PC-3 (cell line): ENCODE measurements at regions not wholly inside any gene's neighbourhood (a gene's known extent, or its start where the extent isn't known, plus 50 kb on each side); places are given as distances from the start of the nearest gene placed in this dataset.

Experiments used
- ATAC-seq: fragments of 200-7000 bp; cut with Tn5 transposase; 2 replicates; pipeline ENCODE4 v1.9.1; 2020; ENCODE audit warnings: mild to moderate bottlenecking, moderate library complexity
- BruUV-seq: library from RNA; stranded (reverse); fragments of 400-500 nt; replicated peaks from 2 replicates; lab custom pipeline; 2021; lab: Mats Ljungman, UMichigan
- CTCF ChIA-PET: fragments of 300-600 bp; sonication (Branson Sonifier 250); formaldehyde crosslinking; loops from one replicate; lab custom pipeline; 2022; ENCODE audit warnings: antibody characterized with exemption; lab: Charles Lee
- POLR2A ChIA-PET: fragments of 300-600 bp; sonication (Branson Sonifier 250); formaldehyde crosslinking; loops from one replicate; lab custom pipeline; 2022; ENCODE audit warnings: antibody characterized with exemption; ENCODE audit not compliant: unreplicated experiment; lab: Charles Lee
- DNase-seq: peaks from one replicate; pipeline ENCODE4 v3.0.0-alpha.2; 2015
- H2AFZ ChIP-seq: fragments of 300-600 bp; sonication (generic); 2 replicates; pipeline ENCODE4 v1.6.0; 2016; ENCODE audit warnings: antibody characterized with exemption, low read length
- H3F3A ChIP-seq: fragments of 300-600 bp; sonication (generic); one replicate; pipeline ENCODE4 v1.6.0; 2017; ENCODE audit warnings: antibody characterized with exemption, low read length, control low read depth, mild to moderate bottlenecking; ENCODE audit not compliant: unreplicated experiment
- H3K27ac ChIP-seq: fragments of 300-600 bp; sonication (generic); 2 replicates; pipeline ENCODE4 v1.5.1; 2016; ENCODE audit warnings: mild to moderate bottlenecking, low read length
- H3K27me3 ChIP-seq: fragments of 300-600 bp; sonication (generic); 2 replicates; pipeline ENCODE4 v1.6.1; 2016; ENCODE audit warnings: low read length, mixed read lengths
- H3K36me3 ChIP-seq: fragments of 300-600 bp; sonication (generic); 2 replicates; pipeline ENCODE4 v1.6.1; 2016; ENCODE audit warnings: low read depth, mixed run types, low read length, mixed read lengths
- H3K4me1 ChIP-seq: fragments of 300-600 bp; sonication (generic); 2 replicates; pipeline ENCODE4 v1.5.1; 2016; ENCODE audit warnings: low read length; ENCODE audit not compliant: insufficient read depth
- H3K4me2 ChIP-seq: fragments of 300-600 bp; sonication (generic); 2 replicates; pipeline ENCODE4 v1.6.0; 2016; ENCODE audit warnings: low read length
- H3K4me3 ChIP-seq: fragments of 300-600 bp; sonication (generic); 2 replicates; pipeline ENCODE4 v1.5.1; 2016; ENCODE audit warnings: mild to moderate bottlenecking, low read length, mixed read lengths
- H3K79me2 ChIP-seq: fragments of 300-600 bp; sonication (generic); 2 replicates; pipeline ENCODE4 v1.6.1; 2017; ENCODE audit warnings: low read length, mixed read lengths
- H3K9ac ChIP-seq: fragments of 300-600 bp; sonication (generic); 2 replicates; pipeline ENCODE4 v1.6.0; 2016; ENCODE audit warnings: mild to moderate bottlenecking, low read length
- H3K9me2 ChIP-seq: fragments of 300-600 bp; sonication (generic); replicated peaks from 2 replicates; pipeline ENCODE4 v1.6.1; 2016; ENCODE audit warnings: mixed run types, low read length, mixed read lengths
- H3K9me3 ChIP-seq: fragments of 300-600 bp; sonication (generic); 2 replicates; pipeline ENCODE4 v1.6.1; 2016; ENCODE audit warnings: low read length, mixed read lengths
- H4K20me1 ChIP-seq: fragments of 300-600 bp; sonication (generic); 2 replicates; pipeline ENCODE4 v1.6.1; 2016; ENCODE audit warnings: low read length, mixed read lengths
- CTCF ChIP-seq: fragments of 300-600 bp; sonication (generic); conservative IDR thresholded peaks from 2 replicates; pipeline ENCODE4 v1.5.1; 2017; ENCODE audit warnings: antibody characterized with exemption, low read depth, mild to moderate bottlenecking, low read length
- EZH2 ChIP-seq: fragments of 300-600 bp; sonication (generic); IDR thresholded peaks from one replicate; pipeline ENCODE4 v1.6.1; 2017; ENCODE audit warnings: antibody characterized with exemption, mild to moderate bottlenecking, low read length; ENCODE audit not compliant: unreplicated experiment
- EZH2phosphoT487 ChIP-seq: fragments of 300-600 bp; sonication (generic); IDR thresholded peaks from 2 replicates; pipeline ENCODE4 v1.6.1; 2018; ENCODE audit warnings: mild to moderate bottlenecking, antibody characterized with exemption, low read length, borderline replicate concordance
- intact Hi-C: fragments of 100-400 bp; cut with micrococcal nuclease; formaldehyde crosslinking; loops from 2 replicates; pipeline ENCODE4 v1.9.0; 2023

GRCh38 chr15:89007989-89008388 lies 80.3 kb upstream of the ABHD2 start:
- no peaks in the 10 kb centered on the region for H3K9me3 ChIP-seq
- TF ChIP-seq CTCF (no peak), EZH2phosphoT487 (no peak), EZH2 (no peak)
- DNase-seq, result no peak
- no peaks in the 10 kb centered on the region for H3K36me3 ChIP-seq
- no peak overlapping the region for H2AFZ ChIP-seq
- H3K27ac ChIP-seq, result no peak overlapping the region
- POLR2A ChIA-PET, result no interaction called here
- CTCF ChIA-PET, result no interaction called here
- H3K4me3 ChIP-seq, result no peak overlapping the region
- no peaks in the 10 kb centered on the region for H3K4me1 ChIP-seq
- no peaks in the 10 kb centered on the region for H3F3A ChIP-seq
- no peak overlapping the region for H3K9ac ChIP-seq
- no peaks in the 10 kb centered on the region for H3K27me3 ChIP-seq
- ATAC-seq, result no peak
- no peaks in the 10 kb centered on the region for H4K20me1 ChIP-seq
- no peaks in the 10 kb centered on the region for H3K9me2 ChIP-seq
- BruUV-seq, result no TSS peak
- intact Hi-C loops, result no loop called here
- H3K79me2 ChIP-seq, result no peaks in the 10 kb centered on the region
- H3K4me2 ChIP-seq, result no peak overlapping the region

- no peak for TF ChIP-seq EZH2
- no peak for TF ChIP-seq EZH2phosphoT487
- TF ChIP-seq CTCF, result no peak
- no peak overlapping the region for H3K4me3 ChIP-seq
- ATAC-seq, result no peak
- H3K9me3 ChIP-seq, result no peaks in the 10 kb centered on the region
- no peaks in the 10 kb centered on the region for H3K4me1 ChIP-seq
- CTCF ChIA-PET, result no interaction called here
- no peaks in the 10 kb centered on the region for H4K20me1 ChIP-seq
- H3K4me2 ChIP-seq, result no peak overlapping the region
- no peaks in the 10 kb centered on the region for H3K9me2 ChIP-seq
- no peak overlapping the region for H3K9ac ChIP-seq
- no peaks in the 10 kb centered on the region for H3K36me3 ChIP-seq
- H2AFZ ChIP-seq, result no peak overlapping the region
- H3K27ac ChIP-seq, result no peak overlapping the region
- DNase-seq, result no peak
- H3F3A ChIP-seq, result no peaks in the 10 kb centered on the region
- no TSS peak for BruUV-seq
- intact Hi-C loops, result no loop called here
- no peaks in the 10 kb centered on the region for H3K79me2 ChIP-seq
- no peaks in the 10 kb centered on the region for H3K27me3 ChIP-seq
- POLR2A ChIA-PET, result no interaction called here
Measured at GRCh38 chr15:89009080-89009479, 79.2 kb upstream of the ABHD2 start.

- ChIA-PET POLR2A (no interaction called here), CTCF (no interaction called here)
- H3K9me2 ChIP-seq, result no peaks in the 10 kb centered on the region
- H3K27me3 ChIP-seq, result no peaks in the 10 kb centered on the region
- H3K79me2 ChIP-seq, result no peaks in the 10 kb centered on the region
- intact Hi-C loops, result loop anchor here (2.0 kb wide), 1 partner anchor 35 kb away; no protein-coding TSS in a partner anchor
- no peak overlapping the region for H3K27ac ChIP-seq
- no TSS peak for BruUV-seq
- H2AFZ ChIP-seq, result no peak overlapping the region
- no peak overlapping the region for H3K4me2 ChIP-seq
- H3K9me3 ChIP-seq, result no peaks in the 10 kb centered on the region
- ATAC-seq (no peak), DNase-seq (no peak)
- peaks cover 18% of the 10 kb centered on the region for H3K4me1 ChIP-seq
- H3K4me3 ChIP-seq, result no peak overlapping the region
- no peaks in the 10 kb centered on the region for H4K20me1 ChIP-seq
- no peaks in the 10 kb centered on the region for H3K36me3 ChIP-seq
- no peaks in the 10 kb centered on the region for H3F3A ChIP-seq
- TF ChIP-seq CTCF (no peak), EZH2 (no peak), EZH2phosphoT487 (no peak)
- no peak overlapping the region for H3K9ac ChIP-seq
Measured at GRCh38 chr15:89015412-89016097, 72.7 kb upstream of the ABHD2 start.
